Tibial nerve (tissue), 4 donors: ENCODE measurements at regions not wholly inside any gene's neighbourhood (a gene's known extent, or its start where the extent isn't known, plus 50 kb on each side); places are given as distances from the start of the nearest gene placed in this dataset. TPM values are rescaled to one million over a fixed set of nuclear protein-coding genes. Genes with fewer than 3 reads are reported as not detected.

ENCODE experiments used
- DNase-seq, 2 donors: peaks; one replicate each; pipeline ENCODE4 v3.0.0-alpha.2; 2019; ENCODE audit warnings: low spot score in 2 of 2
- H3K27ac ChIP-seq, 4 donors: fragments of 200-600 bp; sonication (generic) in 3 of 4; one replicate each; pipeline ENCODE4 v1.5.1; 2017 to 2019; ENCODE audit warnings: mild to moderate bottlenecking in 1 of 4
- H3K27me3 ChIP-seq, 2 donors: fragments of 200-600 bp; sonication (generic) in 1 of 2; one replicate each; pipeline versions ENCODE4 v1.5.1 to v1.6.0; 2017 to 2019
- H3K36me3 ChIP-seq, 3 donors: fragments of 200-600 bp; sonication (generic); one replicate each; pipeline ENCODE4 v1.5.1; 2018 to 2019
- H3K4me1 ChIP-seq, 4 donors: fragments of 200-600 bp; sonication (generic) in 3 of 4; one replicate each; pipeline ENCODE4 v1.5.1; 2017 to 2019
- H3K4me3 ChIP-seq, 4 donors: fragments of 200-600 bp; sonication (generic) in 3 of 4; one replicate each; pipeline ENCODE4 v1.5.1; 2017 to 2019; ENCODE audit warnings: mild to moderate bottlenecking in 1 of 4, moderate library complexity in 1 of 4
- H3K9me3 ChIP-seq, 4 donors: fragments of 200-600 bp; sonication (generic) in 3 of 4; one replicate each; pipeline ENCODE4 v1.5.1; 2017 to 2019
- CTCF ChIP-seq, 5 experiments: fragments of 200-600 bp in 3 of 5; fragments of 450-650 bp in 2 of 5; sonication (generic) in 3 of 5; IDR thresholded peaks; one replicate each; pipeline ENCODE4 v1.5.1; 2016 to 2019; ENCODE audit warnings: antibody characterized with exemption in 5 of 5, mild to moderate bottlenecking in 3 of 5, moderate library complexity in 2 of 5
- EP300 ChIP-seq, 2 donors: sonication (generic); formaldehyde crosslinking; IDR thresholded peaks; one replicate each; pipeline ENCODE4 v1.6.1; 2017; ENCODE audit warnings: antibody characterized with exemption in 2 of 2, mild to moderate bottlenecking in 1 of 2
- POLR2A ChIP-seq, 2 donors: fragments of 450-650 bp; IDR thresholded peaks; one replicate each; pipeline ENCODE4 v1.6.1; 2017; ENCODE audit warnings: antibody characterized with exemption in 2 of 2, mild to moderate bottlenecking in 2 of 2, moderate library complexity in 2 of 2
- whole genome bisulfite sequencing, 2 donors: methylation state at CpG; one replicate each; pipeline ENCODE4 v1.1.5; 2018; 5-methylcytosine and 5-hydroxymethylcytosine counted together
- small RNA-seq: library from RNA; depleted of rRNA; stranded (forward); fragments of <200 nt; gene quantifications from one replicate; pipeline ENCODE3, GENCODE V24; 2016

- H3K9me3 ChIP-seq, result no peaks in the 10 kb centered on the region
- no peak for TF ChIP-seq EP300 (IDR thresholded peaks at IDR 0.05)
- TF ChIP-seq CTCF (IDR thresholded peaks at IDR 0.05), result no peak
- no peak for TF ChIP-seq POLR2A (IDR thresholded peaks at IDR 0.05)
- 68 to 69% methylated on average over 2 of the region's 2 CpGs for WGBS, 2 donors
- no peaks in the 10 kb centered on the region for H3K27me3 ChIP-seq
- no peak overlapping the region for H3K27ac ChIP-seq
- no peaks in the 10 kb centered on the region for H3K36me3 ChIP-seq
- H3K4me1 ChIP-seq, result no peaks in the 10 kb centered on the region
- DNase-seq, result no peak
- H3K4me3 ChIP-seq, result no peak overlapping the region
Measured at GRCh38 chr2:67341336-67341735, 55.8 kb upstream of the ETAA1 start.

DNA sequence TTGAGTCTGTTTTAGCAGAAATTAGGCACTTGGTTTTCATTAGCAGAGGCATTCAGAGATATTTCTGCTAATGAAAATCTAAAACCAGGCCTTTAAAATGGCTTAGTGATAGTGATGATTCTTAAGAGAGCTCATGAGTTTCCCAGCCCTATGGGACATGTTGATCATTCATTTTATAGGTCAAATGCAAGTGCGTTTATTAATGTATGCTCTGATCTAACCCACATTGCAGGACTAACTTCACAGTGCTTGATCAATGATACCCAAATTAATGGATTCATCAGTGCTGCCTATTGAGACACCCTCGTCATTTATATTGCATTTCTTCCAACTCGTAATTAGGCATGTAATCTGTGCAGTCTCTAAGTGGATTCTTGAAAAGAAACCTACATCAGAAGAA is 54.7 kb upstream of the ETAA1 start:
- DNase-seq, result no peak
- Histone ChIP-seq H3K36me3 (no peaks in the 10 kb centered on the region), H3K4me3 (no peak overlapping the region), H3K27me3 (no peaks in the 10 kb centered on the region), H3K4me1 (no peaks in the 10 kb centered on the region), H3K27ac (no peak overlapping the region), H3K9me3 (no peaks in the 10 kb centered on the region)
- 78 to 86% methylated on average over 3 of the region's 3 CpGs for WGBS, 2 donors
- TF ChIP-seq CTCF (IDR thresholded peaks at IDR 0.05) (no peak), POLR2A (IDR thresholded peaks at IDR 0.05) (no peak)

DNA sequence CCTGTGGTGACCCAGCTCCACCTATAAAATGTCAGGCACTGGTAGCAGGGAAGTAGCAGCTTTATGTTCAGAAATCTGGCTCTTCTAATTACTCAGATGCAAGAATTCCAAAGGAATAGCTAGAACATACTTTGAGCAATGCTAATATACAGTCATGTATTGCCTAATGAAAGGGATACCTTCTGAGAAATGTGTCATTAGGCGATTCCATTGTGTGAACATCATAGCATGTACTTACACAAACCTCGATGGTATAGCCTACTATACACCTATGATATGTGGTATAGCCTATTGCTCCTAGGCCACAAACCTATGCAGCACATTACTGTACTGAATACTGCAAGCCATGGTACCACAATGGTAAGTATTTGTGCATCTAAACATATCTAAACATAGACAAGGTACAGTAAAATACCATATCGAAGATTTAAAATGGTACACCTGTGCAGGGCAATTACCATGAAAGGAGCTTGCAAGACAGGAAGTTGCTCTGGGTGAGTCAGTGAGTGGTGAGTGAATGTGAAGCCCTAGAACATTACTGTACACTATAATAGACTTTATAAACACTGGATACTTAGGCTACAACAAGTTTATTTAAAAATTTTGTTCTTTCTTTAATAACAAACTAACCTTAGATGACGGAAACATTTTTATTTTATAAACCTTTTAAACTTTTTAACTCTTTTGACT is 50.3 kb upstream of the ETAA1 start:
- DNase-seq, result no peak
- TF ChIP-seq CTCF (IDR thresholded peaks at IDR 0.05) (no peak), POLR2A (IDR thresholded peaks at IDR 0.05) (no peak), EP300 (IDR thresholded peaks at IDR 0.05) (no peak)
- H3K4me1 ChIP-seq, result no peaks in the 10 kb centered on the region
- WGBS, 2 donors, result 86 to 88% methylated on average over 4 of the region's 4 CpGs
- no peaks in the 10 kb centered on the region for H3K36me3 ChIP-seq
- H3K27me3 ChIP-seq, result no peaks in the 10 kb centered on the region
- no peak overlapping the region for H3K27ac ChIP-seq
- peaks cover 0 to 4% (median 0%) of the 10 kb centered on the region in 4 donors for H3K9me3 ChIP-seq
- no peak overlapping the region for H3K4me3 ChIP-seq

Small RNA genes in the stretch of these regions (small RNA-seq; reads per million reads assigned to genes)
- not detected for gene AC009474.2
